Hepatocyte (in vitro differentiated cells): ENCODE measurements at regions not wholly inside any gene's neighbourhood (a gene's known extent, or its start where the extent isn't known, plus 50 kb on each side); places are given as distances from the start of the nearest gene placed in this dataset.
"Not testable (repeated sequence)": the region's sequence is repeated elsewhere in the genome, so short reads cannot be mapped to it uniquely, and the experiment has no call there.

Experiments used
- DNase-seq: peaks from one replicate; pipeline ENCODE4 v3.0.0-alpha.2; 2016; ENCODE audit warnings: low spot score
- H2AFZ ChIP-seq: fragments of 200-600 bp; sonication (generic); 2 replicates; pipeline ENCODE4 v1.6.0; 2016; ENCODE audit warnings: antibody characterized with exemption, mild to moderate bottlenecking
- H3K27ac ChIP-seq: fragments of 200-600 bp; sonication (generic); 2 replicates; pipeline ENCODE4 v1.5.1; 2016; ENCODE audit warnings: mild to moderate bottlenecking
- H3K27me3 ChIP-seq: fragments of 200-600 bp; sonication (generic); 2 replicates; pipeline ENCODE4 v1.6.1; 2016
- H3K36me3 ChIP-seq: fragments of 200-600 bp; sonication (generic); replicated peaks from 2 replicates; pipeline ENCODE4 v1.5.1; 2016; ENCODE audit warnings: low read depth; ENCODE audit not compliant: insufficient read depth
- H3K4me1 ChIP-seq: fragments of 200-600 bp; sonication (generic); 2 replicates; pipeline ENCODE4 v1.5.1; 2016; ENCODE audit warnings: mild to moderate bottlenecking, moderate library complexity; ENCODE audit not compliant: insufficient read depth
- H3K4me2 ChIP-seq: fragments of 200-600 bp; sonication (generic); 2 replicates; pipeline ENCODE4 v1.6.0; 2016
- H3K4me3 ChIP-seq: fragments of 200-600 bp; sonication (generic); 2 replicates; pipeline ENCODE4 v1.5.1; 2016; ENCODE audit warnings: mild to moderate bottlenecking
- H3K79me2 ChIP-seq: fragments of 200-600 bp; sonication (generic); 2 replicates; pipeline ENCODE4 v1.6.0; 2017; ENCODE audit warnings: mild to moderate bottlenecking
- H3K9me2 ChIP-seq: fragments of 200-600 bp; sonication (generic); replicated peaks from 2 replicates; pipeline ENCODE4 v1.6.0; 2017; ENCODE audit warnings: mild to moderate bottlenecking; ENCODE audit not compliant: insufficient read depth
- H3K9me3 ChIP-seq: fragments of 200-600 bp; sonication (generic); 2 replicates; pipeline ENCODE4 v1.5.1; 2016; ENCODE audit warnings: low read depth, mild to moderate bottlenecking
- H4K20me1 ChIP-seq: fragments of 200-600 bp; sonication (generic); 2 replicates; pipeline ENCODE4 v1.6.0; 2016; ENCODE audit warnings: mild to moderate bottlenecking; ENCODE audit not compliant: insufficient read depth, poor library complexity, severe bottlenecking
- EZH2 ChIP-seq: fragments of 200-600 bp; sonication (generic); IDR thresholded peaks from 2 replicates; pipeline ENCODE4 v1.6.1; 2016; ENCODE audit warnings: antibody characterized with exemption, mild to moderate bottlenecking, borderline replicate concordance
- EZH2phosphoT487 ChIP-seq: fragments of 200-600 bp; sonication (generic); IDR thresholded peaks from one replicate; pipeline ENCODE4 v1.6.1; 2018; ENCODE audit warnings: antibody characterized with exemption, mild to moderate bottlenecking, low read depth, moderate library complexity; ENCODE audit not compliant: unreplicated experiment, severe bottlenecking
- WGBS: methylation state at CpG from one replicate; pipeline ENCODE4 v1.1.6; 2016; ENCODE audit warnings: low lambda C conversion rate; ENCODE audit errors: missing lambda C conversion rate; 5-methylcytosine and 5-hydroxymethylcytosine counted together
- TF ChIP-seq, protein P1 (sequence below): fragments of 200-600 bp; sonication (generic); IDR thresholded peaks from 2 replicates; pipeline ENCODE4 v1.5.1; 2016; ENCODE audit warnings: antibody characterized with exemption, mild to moderate bottlenecking; ENCODE audit not compliant: poor library complexity

DNA sequence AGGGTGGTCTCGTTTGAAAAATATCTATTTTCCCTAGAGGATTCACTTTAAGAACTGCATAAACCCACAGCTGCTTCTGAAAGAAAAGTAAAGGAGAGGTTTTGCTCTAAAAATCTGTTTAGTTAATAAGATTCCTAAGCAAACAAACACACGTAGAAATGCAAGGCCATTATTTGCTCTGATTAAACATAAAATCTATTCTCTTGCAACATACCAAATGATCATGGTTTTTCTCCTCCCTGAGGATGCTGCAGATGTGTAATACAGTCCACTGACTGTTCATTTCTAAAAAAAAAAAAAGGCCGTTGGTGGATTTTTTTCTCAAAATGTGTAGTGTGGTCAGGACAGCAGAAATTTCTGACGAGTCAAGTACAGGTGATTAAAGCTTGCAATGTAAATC is 98.6 kb downstream of the BUB3 start:
- Histone ChIP-seq H4K20me1 (no peaks in the 10 kb centered on the region), H3K9me2 (no peaks in the 10 kb centered on the region), H3K9me3 (no peaks in the 10 kb centered on the region), H3K4me3 (no peak overlapping the region), H3K4me2 (no peak overlapping the region), H3K36me3 (no peaks in the 10 kb centered on the region), H3K4me1 (no peaks in the 10 kb centered on the region), H3K27me3 (no peaks in the 10 kb centered on the region), H3K79me2 (no peaks in the 10 kb centered on the region), H2AFZ (no peak overlapping the region), H3K27ac (no peak overlapping the region)
- DNase-seq, result no peak
- no peak for TF ChIP-seq EZH2phosphoT487
- TF ChIP-seq, protein P1, sequence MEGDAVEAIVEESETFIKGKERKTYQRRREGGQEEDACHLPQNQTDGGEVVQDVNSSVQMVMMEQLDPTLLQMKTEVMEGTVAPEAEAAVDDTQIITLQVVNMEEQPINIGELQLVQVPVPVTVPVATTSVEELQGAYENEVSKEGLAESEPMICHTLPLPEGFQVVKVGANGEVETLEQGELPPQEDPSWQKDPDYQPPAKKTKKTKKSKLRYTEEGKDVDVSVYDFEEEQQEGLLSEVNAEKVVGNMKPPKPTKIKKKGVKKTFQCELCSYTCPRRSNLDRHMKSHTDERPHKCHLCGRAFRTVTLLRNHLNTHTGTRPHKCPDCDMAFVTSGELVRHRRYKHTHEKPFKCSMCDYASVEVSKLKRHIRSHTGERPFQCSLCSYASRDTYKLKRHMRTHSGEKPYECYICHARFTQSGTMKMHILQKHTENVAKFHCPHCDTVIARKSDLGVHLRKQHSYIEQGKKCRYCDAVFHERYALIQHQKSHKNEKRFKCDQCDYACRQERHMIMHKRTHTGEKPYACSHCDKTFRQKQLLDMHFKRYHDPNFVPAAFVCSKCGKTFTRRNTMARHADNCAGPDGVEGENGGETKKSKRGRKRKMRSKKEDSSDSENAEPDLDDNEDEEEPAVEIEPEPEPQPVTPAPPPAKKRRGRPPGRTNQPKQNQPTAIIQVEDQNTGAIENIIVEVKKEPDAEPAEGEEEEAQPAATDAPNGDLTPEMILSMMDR, result no peak
- TF ChIP-seq EZH2, result no peak
- WGBS, result 68% methylated on average over 4 of the region's 4 CpGs

DNA sequence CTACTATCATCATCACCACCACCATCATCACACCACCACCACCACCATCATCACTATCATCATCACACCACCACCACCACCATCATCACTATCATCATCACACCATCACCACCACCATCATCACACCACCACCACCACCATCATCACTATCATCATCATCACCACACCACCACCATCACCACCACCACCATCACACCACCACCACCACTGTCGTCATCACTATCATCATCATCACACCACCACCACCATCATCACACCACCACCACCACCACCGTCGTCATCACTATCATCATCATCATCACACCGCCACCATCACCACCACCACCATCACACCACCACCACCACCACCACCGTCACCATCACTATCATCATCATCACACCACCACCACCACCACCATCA is 100.1 kb downstream of the BUB3 start:
- H2AFZ ChIP-seq, H3K36me3 ChIP-seq, H3K9me3 ChIP-seq, H3K4me2 ChIP-seq, H4K20me1 ChIP-seq, H3K27ac ChIP-seq, H3K9me2 ChIP-seq, H3K79me2 ChIP-seq, H3K27me3 ChIP-seq, DNase-seq, H3K4me1 ChIP-seq, H3K4me3 ChIP-seq: not testable (repeated sequence)
- WGBS, result 97% methylated on average over 5 of the region's 5 CpGs

DNA sequence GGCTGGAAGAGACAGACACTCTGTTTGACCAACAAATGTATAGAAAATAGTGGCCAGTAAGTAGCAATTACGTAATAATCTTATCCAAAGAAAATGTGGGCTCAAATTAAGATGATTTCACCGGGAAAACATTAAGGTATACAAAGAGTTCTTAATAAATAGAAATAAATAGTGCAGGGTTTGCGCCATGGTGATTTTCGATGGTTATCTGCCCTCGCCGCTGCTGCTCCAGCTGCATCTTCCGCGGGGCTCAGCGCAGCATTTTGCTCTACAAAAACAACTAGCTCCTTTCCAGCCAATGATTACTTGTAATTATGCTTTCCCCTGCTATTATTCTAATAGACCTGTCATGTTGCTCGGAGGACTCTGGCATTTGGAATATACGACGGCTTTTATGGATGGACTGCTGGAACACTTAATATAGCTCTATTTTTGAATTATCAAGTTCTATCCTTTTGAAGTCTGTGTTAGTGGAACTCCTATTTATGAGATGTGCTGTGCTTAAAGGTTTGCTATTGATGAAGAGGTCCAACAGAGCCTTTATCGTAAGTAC is 103.8 kb downstream of the BUB3 start:
- Histone ChIP-seq H2AFZ (no peak overlapping the region), H4K20me1 (no peaks in the 10 kb centered on the region), H3K27me3 (no peaks in the 10 kb centered on the region), H3K36me3 (no peaks in the 10 kb centered on the region), H3K4me2 (no peak overlapping the region), H3K9me3 (no peaks in the 10 kb centered on the region), H3K4me3 (no peak overlapping the region), H3K4me1 (no peaks in the 10 kb centered on the region), H3K27ac (no peak overlapping the region), H3K79me2 (no peaks in the 10 kb centered on the region), H3K9me2 (no peaks in the 10 kb centered on the region)
- no peak for DNase-seq
- 90% methylated on average over 13 of the region's 13 CpGs for WGBS
- TF ChIP-seq, protein P1, result no peak
- TF ChIP-seq EZH2phosphoT487 (no peak), EZH2 (no peak)

DNA sequence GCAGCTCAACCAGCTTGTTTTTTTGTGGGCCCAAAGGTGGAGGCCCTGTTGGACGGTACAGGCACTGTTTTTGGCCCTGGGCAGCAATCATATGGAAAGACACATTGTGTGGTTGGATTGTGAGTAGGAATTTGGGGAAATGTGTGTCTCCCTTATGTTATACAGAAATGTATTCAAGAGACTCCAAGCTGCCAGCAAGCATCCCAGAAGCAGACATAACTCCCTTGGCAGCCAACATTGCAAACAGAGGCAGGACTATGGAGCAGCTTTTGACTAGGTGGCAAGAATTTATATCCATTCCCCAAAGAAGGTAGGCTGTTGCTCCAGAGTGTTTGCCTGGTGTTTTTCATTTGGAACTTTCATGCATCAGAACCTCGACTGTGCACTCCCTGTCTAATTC is 104.9 kb downstream of the BUB3 start:
- H3K4me1 ChIP-seq, result no peaks in the 10 kb centered on the region
- H3K27me3 ChIP-seq, result no peaks in the 10 kb centered on the region
- no peaks in the 10 kb centered on the region for H3K9me3 ChIP-seq
- no peak for DNase-seq
- H3K9me2 ChIP-seq, result no peaks in the 10 kb centered on the region
- no peak overlapping the region for H2AFZ ChIP-seq
- no peak overlapping the region for H3K4me2 ChIP-seq
- H3K79me2 ChIP-seq, result no peaks in the 10 kb centered on the region
- H3K36me3 ChIP-seq, result no peaks in the 10 kb centered on the region
- H4K20me1 ChIP-seq, result no peaks in the 10 kb centered on the region
- 83% methylated on average over 2 of the region's 2 CpGs for WGBS
- H3K4me3 ChIP-seq, result no peak overlapping the region
- no peak overlapping the region for H3K27ac ChIP-seq
- TF ChIP-seq, protein P1, result no peak
- TF ChIP-seq EZH2 (no peak), EZH2phosphoT487 (no peak)
